GM23248 (cell line): ENCODE measurements at regions not wholly inside any gene's neighbourhood (a gene's known extent, or its start where the extent isn't known, plus 50 kb on each side); places are given as distances from the start of the nearest gene placed in this dataset.

Experiments
- DNase-seq: peaks from one replicate; pipeline ENCODE4 v3.0.0-alpha.2; 2015
- H2AFZ ChIP-seq: fragments of 200-600 bp; sonication (generic); 2 replicates; pipeline ENCODE4 v1.6.1; 2016; ENCODE audit warnings: antibody characterized with exemption
- H3F3A ChIP-seq: fragments of 200-600 bp; sonication (generic); 2 replicates; pipeline ENCODE4 v1.6.1; 2016; ENCODE audit warnings: mild to moderate bottlenecking, antibody characterized with exemption, mixed run types; ENCODE audit not compliant: insufficient read depth
- H3K27ac ChIP-seq: fragments of 200-600 bp; sonication (generic); 2 replicates; pipeline ENCODE4 v1.5.1; 2016; ENCODE audit warnings: mild to moderate bottlenecking
- H3K27me3 ChIP-seq: fragments of 200-600 bp; sonication (generic); replicated peaks from 2 replicates; pipeline ENCODE4 v1.6.1; 2016; ENCODE audit warnings: mild to moderate bottlenecking; ENCODE audit not compliant: insufficient read depth
- H3K36me3 ChIP-seq: fragments of 200-600 bp; sonication (generic); 2 replicates; pipeline ENCODE4 v1.6.1; 2016; ENCODE audit warnings: low read depth, mild to moderate bottlenecking
- H3K4me1 ChIP-seq: fragments of 200-600 bp; sonication (generic); 2 replicates; pipeline ENCODE4 v1.6.1; 2016; ENCODE audit warnings: mild to moderate bottlenecking; ENCODE audit not compliant: insufficient read depth
- H3K4me2 ChIP-seq: fragments of 200-600 bp; sonication (generic); one replicate; pipeline ENCODE4 v1.6.1; 2016; ENCODE audit warnings: mild to moderate bottlenecking; ENCODE audit not compliant: unreplicated experiment
- H3K4me3 ChIP-seq: fragments of 200-600 bp; sonication (generic); 2 replicates; pipeline ENCODE4 v1.5.1; 2016; ENCODE audit warnings: mild to moderate bottlenecking
- H3K79me2 ChIP-seq: fragments of 200-600 bp; sonication (generic); 2 replicates; pipeline ENCODE4 v1.6.1; 2016; ENCODE audit warnings: mild to moderate bottlenecking; ENCODE audit not compliant: insufficient read depth
- H3K9ac ChIP-seq: fragments of 200-600 bp; sonication (generic); 2 replicates; pipeline ENCODE4 v1.6.1; 2016; ENCODE audit warnings: mild to moderate bottlenecking
- H3K9me2 ChIP-seq: fragments of 200-600 bp; sonication (generic); 2 replicates; pipeline ENCODE4 v1.6.1; 2016; ENCODE audit warnings: mixed run types, mild to moderate bottlenecking, moderate library complexity; ENCODE audit not compliant: insufficient read depth
- H3K9me3 ChIP-seq: fragments of 200-600 bp; sonication (generic); one replicate; pipeline ENCODE4 v1.6.1; 2017; ENCODE audit warnings: low read depth
- H4K20me1 ChIP-seq: fragments of 200-600 bp; sonication (generic); 2 replicates; pipeline ENCODE4 v1.6.0; 2016; ENCODE audit not compliant: insufficient read depth
- EZH2 ChIP-seq: fragments of 200-600 bp; sonication (generic); IDR thresholded peaks from 2 replicates; pipeline ENCODE4 v1.6.1; 2018; ENCODE audit warnings: antibody characterized with exemption, mild to moderate bottlenecking; ENCODE audit not compliant: insufficient read depth, poor library complexity, severe bottlenecking
- EZH2phosphoT487 ChIP-seq: fragments of 200-600 bp; sonication (generic); IDR thresholded peaks from 2 replicates; pipeline ENCODE4 v1.6.1; 2018; ENCODE audit warnings: antibody characterized with exemption, moderate library complexity, mild to moderate bottlenecking, low read depth; ENCODE audit not compliant: insufficient read depth
- WGBS, 2 experiments: methylation state at CpG; one replicate each; pipeline ENCODE4 v1.1.6; 2015 to 2017; ENCODE audit warnings: low lambda C conversion rate in 2 of 2, low coverage in 1 of 2; ENCODE audit errors: missing lambda C conversion rate in 2 of 2; 5-methylcytosine and 5-hydroxymethylcytosine counted together
- in situ Hi-C: fragments of 300-500 bp; cut with MboI; formaldehyde crosslinking; loops from 2 replicates; pipeline ENCODE4 v1.15.0; 2020

DNA sequence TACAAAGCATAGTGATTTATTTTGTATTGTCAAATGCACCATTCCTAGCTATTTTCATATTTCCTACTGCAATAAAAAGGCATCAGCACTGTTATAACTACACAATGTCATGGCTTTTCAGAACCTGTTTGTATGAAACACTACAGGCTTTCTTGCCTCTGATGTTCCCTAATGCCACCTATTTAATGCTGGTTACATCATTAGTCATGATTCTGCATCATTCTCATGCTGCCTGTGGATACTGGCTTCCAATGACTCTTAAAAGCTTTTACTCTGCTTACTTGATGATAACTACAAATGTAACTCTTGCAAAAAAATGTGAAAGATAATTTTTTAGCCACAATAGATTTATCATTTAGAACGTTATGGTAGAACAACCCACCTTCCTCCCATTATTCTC, 529.4 kb downstream of the HTR7 start:
- Histone ChIP-seq H3F3A (no peaks in the 10 kb centered on the region), H3K27me3 (no peaks in the 10 kb centered on the region), H4K20me1 (no peaks in the 10 kb centered on the region), H3K36me3 (no peaks in the 10 kb centered on the region), H2AFZ (no peak overlapping the region), H3K4me1 (no peaks in the 10 kb centered on the region), H3K27ac (no peak overlapping the region), H3K4me2 (no peak overlapping the region), H3K9me2 (no peaks in the 10 kb centered on the region), H3K9ac (no peak overlapping the region), H3K9me3 (no peaks in the 10 kb centered on the region), H3K4me3 (no peak overlapping the region), H3K79me2 (no peaks in the 10 kb centered on the region)
- 7 to 11% methylated on average over 1 of the region's 1 CpG for WGBS, 2 experiments
- in situ Hi-C loops, result no loop called here
- DNase-seq, result no peak
- TF ChIP-seq EZH2 (no peak), EZH2phosphoT487 (no peak)

GRCh38 chr10:90328896-90329295, 528.9 kb downstream of the HTR7 start:
- 0 to 13% methylated on average over 1 of the region's 1 CpG for WGBS, 2 experiments
- in situ Hi-C loops, result no loop called here

GRCh38 chr10:90337316-90337715, 520.5 kb downstream of the HTR7 start:
- no peaks in the 10 kb centered on the region for H3K9me3 ChIP-seq
- H4K20me1 ChIP-seq, result no peaks in the 10 kb centered on the region
- no peaks in the 10 kb centered on the region for H3K4me1 ChIP-seq
- H3K27ac ChIP-seq, result no peak overlapping the region
- no peaks in the 10 kb centered on the region for H3K27me3 ChIP-seq
- no peaks in the 10 kb centered on the region for H3K36me3 ChIP-seq
- no peaks in the 10 kb centered on the region for H3K79me2 ChIP-seq
- DNase-seq, result no peak
- 0 to 3% methylated on average over 1 of the region's 1 CpG for WGBS, 2 experiments
- no peak overlapping the region for H3K4me3 ChIP-seq
- no peaks in the 10 kb centered on the region for H3F3A ChIP-seq
- no peaks in the 10 kb centered on the region for H3K9me2 ChIP-seq
- in situ Hi-C loops, result no loop called here
- H2AFZ ChIP-seq, result no peak overlapping the region
- H3K4me2 ChIP-seq, result no peak overlapping the region
- no peak for TF ChIP-seq EZH2
- no peak for TF ChIP-seq EZH2phosphoT487
- no peak overlapping the region for H3K9ac ChIP-seq

More at GRCh38 chr10:90328896-90329295, 528.9 kb downstream of the HTR7 start:
- no peaks in the 10 kb centered on the region for H3F3A ChIP-seq
- TF ChIP-seq EZH2 (no peak), EZH2phosphoT487 (no peak)
- H3K9me2 ChIP-seq, result no peaks in the 10 kb centered on the region
- H3K27ac ChIP-seq, result no peak overlapping the region
- no peaks in the 10 kb centered on the region for H3K79me2 ChIP-seq
- no peaks in the 10 kb centered on the region for H3K9me3 ChIP-seq
- H3K4me1 ChIP-seq, result no peaks in the 10 kb centered on the region
- no peak overlapping the region for H3K4me2 ChIP-seq
- no peak overlapping the region for H3K4me3 ChIP-seq
- H4K20me1 ChIP-seq, result no peaks in the 10 kb centered on the region
- no peak for DNase-seq
- H3K9ac ChIP-seq, result no peak overlapping the region
- no peaks in the 10 kb centered on the region for H3K27me3 ChIP-seq
- H3K36me3 ChIP-seq, result no peaks in the 10 kb centered on the region
- H2AFZ ChIP-seq, result no peak overlapping the region

DNA sequence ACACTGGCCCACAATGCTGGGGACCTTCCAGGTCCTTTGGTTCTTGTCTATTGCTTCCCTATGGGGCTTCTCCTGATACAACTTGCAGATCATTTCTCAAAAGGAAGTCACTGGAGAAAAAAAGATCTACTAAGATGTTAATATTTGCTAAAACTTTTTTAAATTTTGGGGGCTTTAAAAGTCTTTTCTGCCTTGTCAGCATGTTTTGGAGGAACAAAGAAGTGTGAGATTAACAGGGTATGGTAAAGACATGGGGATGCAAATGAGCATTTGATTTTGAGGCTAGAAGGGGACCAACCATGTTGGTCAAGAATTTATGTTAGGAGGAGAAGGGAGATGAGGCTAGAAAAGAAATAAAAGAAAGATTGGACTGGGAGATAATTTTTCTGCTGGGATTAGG, 515.4 kb downstream of the HTR7 start:
- Histone ChIP-seq H3K4me3 (no peak overlapping the region), H4K20me1 (no peaks in the 10 kb centered on the region), H3K4me2 (no peak overlapping the region), H3K9me3 (no peaks in the 10 kb centered on the region), H3K4me1 (no peaks in the 10 kb centered on the region), H3K79me2 (no peaks in the 10 kb centered on the region), H3K27ac (no peak overlapping the region), H2AFZ (no peak overlapping the region), H3K36me3 (no peaks in the 10 kb centered on the region), H3K9ac (no peak overlapping the region), H3K27me3 (no peaks in the 10 kb centered on the region), H3F3A (no peaks in the 10 kb centered on the region), H3K9me2 (no peaks in the 10 kb centered on the region)
- no peak for DNase-seq
- in situ Hi-C loops, result no loop called here
- TF ChIP-seq EZH2phosphoT487, result no peak
- TF ChIP-seq EZH2, result no peak

DNA sequence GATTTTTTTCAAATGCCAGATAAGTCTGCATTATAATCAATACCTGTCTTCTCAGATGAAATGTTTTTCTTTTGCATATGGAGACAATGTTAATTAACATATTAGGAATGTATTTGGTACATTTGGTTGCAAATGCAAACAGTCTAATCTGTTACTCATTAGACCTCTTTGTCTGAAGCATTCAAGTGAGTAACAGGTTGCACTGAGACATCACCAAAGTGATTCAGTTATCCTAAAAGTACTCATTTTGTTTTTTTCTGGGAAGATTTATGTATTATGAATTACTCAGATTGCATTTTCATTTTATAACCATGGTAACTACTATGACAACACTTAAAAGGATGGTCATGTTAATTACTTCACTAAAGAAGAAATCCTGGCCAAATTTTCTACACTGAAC, 513.6 kb downstream of the HTR7 start:
- Histone ChIP-seq H3K27me3 (no peaks in the 10 kb centered on the region), H3K36me3 (no peaks in the 10 kb centered on the region), H3K9me2 (no peaks in the 10 kb centered on the region), H3K4me1 (no peaks in the 10 kb centered on the region), H3K9ac (no peak overlapping the region), H3K9me3 (no peaks in the 10 kb centered on the region), H3K4me2 (no peak overlapping the region), H3K27ac (no peak overlapping the region), H3F3A (no peaks in the 10 kb centered on the region), H4K20me1 (no peaks in the 10 kb centered on the region), H3K79me2 (no peaks in the 10 kb centered on the region), H2AFZ (no peak overlapping the region), H3K4me3 (no peak overlapping the region)
- no peak for TF ChIP-seq EZH2
- TF ChIP-seq EZH2phosphoT487, result no peak
- no peak for DNase-seq
- in situ Hi-C loops, result no loop called here
